ENCODE measurements at regions not wholly inside any gene's neighbourhood (a gene's known extent, or its start where the extent isn't known, plus 50 kb on each side); places are given as distances from the start of the nearest gene placed in this dataset.

DNA sequence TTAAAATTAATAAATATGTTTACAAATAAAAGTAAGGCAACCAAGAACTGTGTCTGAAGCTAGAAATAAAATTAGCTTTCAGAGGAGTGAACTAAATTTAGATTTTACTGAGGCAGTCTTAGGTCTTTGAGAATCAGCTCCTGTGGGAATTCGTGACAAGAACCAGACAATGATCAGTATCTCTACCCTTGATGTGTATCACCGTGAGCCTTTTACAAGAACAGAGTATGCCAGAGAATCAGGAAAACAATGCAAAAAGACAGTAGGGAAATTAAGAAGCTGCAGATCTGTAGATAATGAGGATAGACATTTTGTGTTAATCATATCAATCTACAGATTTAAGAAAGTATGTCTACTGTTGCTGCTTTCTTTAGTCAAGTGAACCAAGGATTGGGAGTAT, 351.0 kb downstream of the COL11A1 start:
- Histone ChIP-seq H3K23ac (ENCODE audit: insufficient read length, low read depth, low read length) (no peak overlapping the region), H2BK20ac (ENCODE audit: low read depth, low read length, poor library complexity, severe bottlenecking) (no peak overlapping the region), H3K79me1 (ENCODE audit: insufficient read depth, low read depth, low read length, poor library complexity, severe bottlenecking) (no peaks in the 10 kb centered on the region), H3K4me1 (ENCODE audit: insufficient read depth, low read length) (no peaks in the 10 kb centered on the region), H4K8ac (replicated peaks; ENCODE audit: insufficient read length, low read depth, low read length) (no peak overlapping the region), H4K5ac (ENCODE audit: insufficient read length, low read depth, low read length) (no peak overlapping the region), H2BK12ac (ENCODE audit: insufficient read length, low read depth, low read length) (no peak overlapping the region), H4K91ac (ENCODE audit: insufficient read length, low read depth, low read length) (no peak overlapping the region), H2BK15ac (ENCODE audit: low read depth, low read length) (no peak overlapping the region), H3K56ac (ENCODE audit: insufficient read length, low read depth, low read length) (no peak overlapping the region), H3K14ac (ENCODE audit: insufficient read depth, low read length) (no peak overlapping the region), H2AK5ac (ENCODE audit: insufficient read length, low read length) (no peak overlapping the region), H3K9ac (ENCODE audit: extremely low read depth, insufficient read length, low read length) (no peak overlapping the region), H3K23me2 (ENCODE audit: insufficient read length, low read depth, low read length, poor library complexity, severe bottlenecking) (no peaks in the 10 kb centered on the region), H3T11ph (ENCODE audit: low read length) (no peak overlapping the region), H3K4ac (ENCODE audit: low read depth, low read length) (no peak overlapping the region), H3K27ac (ENCODE audit: insufficient read length, low read depth, low read length) (no peak overlapping the region), H3K27me3 (ENCODE audit: insufficient read depth, low read length) (no peaks in the 10 kb centered on the region), H2BK5ac (ENCODE audit: insufficient read length, low read length) (no peak overlapping the region), H2BK120ac (ENCODE audit: low read depth, low read length, poor library complexity, severe bottlenecking) (no peak overlapping the region), H3K9me3 (ENCODE audit: control insufficient read depth, low read depth, low read length) (no peaks in the 10 kb centered on the region), H4K20me1 (ENCODE audit: control insufficient read depth, insufficient read depth, insufficient read length) (no peaks in the 10 kb centered on the region), H2AFZ (ENCODE audit: low read length) (no peak overlapping the region), H3K4me2 (ENCODE audit: insufficient read depth, insufficient read length, low read length) (no peak overlapping the region), H3K79me2 (ENCODE audit: insufficient read depth, low read length) (no peaks in the 10 kb centered on the region), H3K18ac (ENCODE audit: insufficient read length, low read depth, low read length) (no peak overlapping the region)
- WGBS (ENCODE audit: extremely low coverage, insufficient read length, low lambda C conversion rate): no CpG with 5 or more reads among the region's 2 CpGs
- no peak overlapping the region for H3K4me3 Mint-ChIP-seq
- no peaks in the 10 kb centered on the region for H3K9me3 Mint-ChIP-seq
- no peak for DNase-seq
- H3K4me1 Mint-ChIP-seq: peaks cover 0 to 3% of the 10 kb centered on the region in 2 experiments; a peak in 1 of 4 replicates
- H3K27ac Mint-ChIP-seq: no peak overlapping the region
- H3K36me3 Mint-ChIP-seq (ENCODE audit: insufficient read depth in 1 of 3, low read depth in 3 of 3): no peaks in the 10 kb centered on the region
- H3K27me3 Mint-ChIP-seq (ENCODE audit: low read depth): no peaks in the 10 kb centered on the region
- TF ChIP-seq CTCF (conservative IDR thresholded peaks at IDR 0.05): no peak
